ENCODE measurements at regions not wholly inside any gene's neighbourhood (a gene's known extent, or its start where the extent isn't known, plus 50 kb on each side); places are given as distances from the start of the nearest gene placed in this dataset.

- TF ChIP-seq ATOH8 (CRISPR knock-in tag; IDR thresholded peaks at IDR 0.05; ENCODE audit: low read depth) (no peak), EP300 (IDR thresholded peaks at IDR 0.05) (no peak), MAX (IDR thresholded peaks at IDR 0.05) (no peak), CEBPB (IDR thresholded peaks at IDR 0.05) (no peak), REST (IDR thresholded peaks at IDR 0.05) (no peak), CTCF (IDR thresholded peaks at IDR 0.05) (no peak), ZFP36 (IDR thresholded peaks at IDR 0.05; ENCODE audit: borderline replicate concordance, partially characterized antibody) (no peak), MAZ (IDR thresholded peaks at IDR 0.05; ENCODE audit: borderline replicate concordance, low read depth, low read length) (no peak), JUN (IDR thresholded peaks at IDR 0.05) (no peak), RAD21 (conservative IDR thresholded peaks at IDR 0.05 in 1 of 2, IDR thresholded peaks at IDR 0.05 in 1 of 2) (no peak), POLR2A (IDR thresholded peaks at IDR 0.05; ENCODE audit: low read length) (no peak), HMGXB4 (CRISPR knock-in tag; IDR thresholded peaks at IDR 0.05; ENCODE audit: borderline replicate concordance) (no peak)
- TF ChIP-seq, protein P1, sequence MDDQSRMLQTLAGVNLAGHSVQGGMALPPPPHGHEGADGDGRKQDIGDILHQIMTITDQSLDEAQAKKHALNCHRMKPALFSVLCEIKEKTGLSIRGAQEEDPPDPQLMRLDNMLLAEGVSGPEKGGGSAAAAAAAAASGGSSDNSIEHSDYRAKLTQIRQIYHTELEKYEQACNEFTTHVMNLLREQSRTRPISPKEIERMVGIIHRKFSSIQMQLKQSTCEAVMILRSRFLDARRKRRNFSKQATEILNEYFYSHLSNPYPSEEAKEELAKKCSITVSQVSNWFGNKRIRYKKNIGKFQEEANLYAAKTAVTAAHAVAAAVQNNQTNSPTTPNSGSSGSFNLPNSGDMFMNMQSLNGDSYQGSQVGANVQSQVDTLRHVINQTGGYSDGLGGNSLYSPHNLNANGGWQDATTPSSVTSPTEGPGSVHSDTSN (IDR thresholded peaks at IDR 0.05): no peak
These were observed 226.7 kb upstream of the KLHL29 start for GRCh38 chr2:23158306-23158705.
